HUDEP-2 (cell line): ENCODE measurements at regions not wholly inside any gene's neighbourhood (a gene's known extent, or its start where the extent isn't known, plus 50 kb on each side); places are given as distances from the start of the nearest gene placed in this dataset.
"Not testable (repeated sequence)": the region's sequence is repeated elsewhere in the genome, so short reads cannot be mapped to it uniquely, and the experiment has no call there.

Experiments used
- DNase-seq, 76 experiments: peaks; one replicate each; lab custom pipeline; 2025; ENCODE audit not compliant: unreplicated experiment in 76 of 76; lab: John Stamatoyannopoulos, UW

- no peak for DNase-seq
Measured at GRCh38 chr4:85094735-85095134, 128.2 kb upstream of the WDFY3 start.

GRCh38 chr4:85102606-85103005 is 136.1 kb upstream of the WDFY3 start:
- DNase-seq = no peak

- DNase-seq = no peak
Measured at GRCh38 chr4:85106166-85106565, 139.7 kb upstream of the WDFY3 start.

- no peak for DNase-seq
Measured at GRCh38 chr4:85106805-85107336, 140.4 kb upstream of the WDFY3 start.

DNA sequence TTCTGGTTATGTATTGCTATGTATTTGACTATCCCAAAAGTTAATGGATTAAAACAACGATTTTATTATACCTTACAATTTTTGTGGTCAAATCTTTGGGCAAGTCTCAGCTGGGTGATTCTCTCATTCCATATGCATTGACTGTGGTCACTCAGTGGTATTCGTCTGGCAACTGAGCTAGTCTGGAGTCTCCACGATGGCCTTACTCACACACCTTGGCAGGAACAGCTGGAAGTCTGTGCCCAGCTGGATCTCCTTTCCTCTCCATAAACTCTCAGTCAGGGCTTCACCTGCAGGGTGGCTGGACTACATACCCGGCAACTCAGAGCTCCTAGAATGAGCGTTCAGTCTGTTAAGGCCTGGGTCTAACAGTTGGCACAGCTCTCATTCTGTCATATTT is 141.1 kb upstream of the WDFY3 start:
- no peak for DNase-seq

- DNase-seq = no peak
Measured at GRCh38 chr4:85113706-85114105, 147.2 kb upstream of the WDFY3 start.

DNA sequence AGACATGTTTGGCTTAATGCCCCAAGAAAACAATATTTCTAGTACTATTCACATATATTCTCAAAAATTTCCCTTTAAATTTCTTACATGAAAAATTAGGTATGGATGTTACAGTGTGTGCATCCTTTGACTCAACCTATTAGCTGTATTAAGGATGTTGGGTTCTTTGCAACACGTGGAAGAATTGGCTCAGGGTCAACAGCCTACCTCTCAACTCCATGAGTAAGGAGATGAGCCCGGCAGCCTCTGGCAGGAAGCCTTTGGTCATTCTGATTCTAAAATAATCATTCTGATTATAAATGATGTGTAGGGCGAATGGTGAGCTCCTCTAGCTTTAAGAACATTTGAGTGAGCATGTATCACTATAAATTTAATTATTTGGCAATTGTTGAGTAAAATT is 148.0 kb upstream of the WDFY3 start:
- DNase-seq = no peak

GRCh38 chr4:85116008-85116407 is 149.5 kb upstream of the WDFY3 start:
- no peak for DNase-seq

- no peak for DNase-seq
Measured at GRCh38 chr4:85125688-85126087, 159.2 kb upstream of the WDFY3 start.

GRCh38 chr4:85126991-85127591 is 160.6 kb upstream of the WDFY3 start:
- DNase-seq = no peak

DNA sequence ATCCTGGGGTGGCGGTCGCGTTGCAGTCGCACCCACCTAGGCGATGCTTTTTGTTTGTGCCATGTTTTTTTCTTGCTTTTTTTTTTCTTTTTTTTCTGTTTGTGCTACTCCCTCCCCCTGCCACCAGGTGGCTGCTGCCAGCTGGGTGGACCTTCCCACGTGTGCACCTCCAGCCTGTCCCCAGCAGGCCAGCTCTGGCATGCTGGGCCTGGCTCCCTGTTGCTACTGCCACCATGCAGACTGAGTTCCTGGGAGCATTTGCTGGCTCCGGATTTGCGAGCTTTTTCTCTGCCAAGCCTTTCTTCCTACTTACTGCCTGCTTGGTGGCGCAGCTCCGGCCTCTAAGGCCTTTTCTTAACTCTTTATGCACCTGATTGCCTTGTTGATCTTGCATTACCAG is 161.2 kb upstream of the WDFY3 start:
- DNase-seq = peak in 16 of 76 experiments; percentile 0 to 29 (median 4)

DNA sequence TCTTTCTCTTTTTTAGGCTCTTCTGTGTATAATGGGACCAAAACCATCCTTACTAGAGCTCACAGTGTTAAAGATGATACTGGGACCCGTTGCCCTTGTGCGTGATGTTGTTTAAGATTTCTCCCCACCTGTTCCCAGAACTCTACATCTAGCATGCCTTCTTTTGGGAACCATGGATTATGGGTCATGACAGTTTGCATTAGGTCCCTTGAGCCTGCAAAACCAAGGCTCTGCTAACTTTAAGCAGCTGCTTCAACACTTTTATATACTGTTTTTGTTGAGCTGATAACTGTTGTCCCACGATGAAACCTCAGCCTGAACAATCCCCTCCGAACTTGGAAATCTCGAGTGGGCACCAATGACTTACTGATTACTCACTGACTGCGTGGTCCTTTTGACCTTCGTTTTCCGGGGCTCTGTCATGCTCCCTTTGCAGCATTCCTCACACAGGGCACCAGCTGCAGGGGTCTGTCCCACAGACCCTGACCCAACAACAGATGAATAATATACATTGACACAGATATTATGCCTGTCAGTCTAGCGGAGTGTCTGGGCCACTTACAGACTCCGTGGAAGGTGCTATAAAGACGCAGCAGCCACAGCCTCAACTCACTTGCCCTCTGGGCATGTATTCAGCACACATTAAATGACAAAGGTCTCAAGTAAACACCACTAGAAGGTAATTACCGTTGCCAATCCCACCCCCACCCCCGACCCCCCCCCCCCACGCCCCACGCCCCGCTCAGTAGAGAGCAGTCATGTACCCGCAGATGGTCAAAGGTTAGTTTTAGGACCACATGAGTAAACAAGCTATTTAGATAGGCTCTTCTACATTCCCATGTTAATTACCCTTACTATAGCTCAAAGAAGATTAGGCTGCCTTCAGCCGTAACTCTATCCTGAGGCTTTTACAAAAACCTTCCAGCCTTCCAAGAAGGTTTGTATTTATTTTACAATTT is 162.0 kb upstream of the WDFY3 start:
- no peak for DNase-seq

DNA sequence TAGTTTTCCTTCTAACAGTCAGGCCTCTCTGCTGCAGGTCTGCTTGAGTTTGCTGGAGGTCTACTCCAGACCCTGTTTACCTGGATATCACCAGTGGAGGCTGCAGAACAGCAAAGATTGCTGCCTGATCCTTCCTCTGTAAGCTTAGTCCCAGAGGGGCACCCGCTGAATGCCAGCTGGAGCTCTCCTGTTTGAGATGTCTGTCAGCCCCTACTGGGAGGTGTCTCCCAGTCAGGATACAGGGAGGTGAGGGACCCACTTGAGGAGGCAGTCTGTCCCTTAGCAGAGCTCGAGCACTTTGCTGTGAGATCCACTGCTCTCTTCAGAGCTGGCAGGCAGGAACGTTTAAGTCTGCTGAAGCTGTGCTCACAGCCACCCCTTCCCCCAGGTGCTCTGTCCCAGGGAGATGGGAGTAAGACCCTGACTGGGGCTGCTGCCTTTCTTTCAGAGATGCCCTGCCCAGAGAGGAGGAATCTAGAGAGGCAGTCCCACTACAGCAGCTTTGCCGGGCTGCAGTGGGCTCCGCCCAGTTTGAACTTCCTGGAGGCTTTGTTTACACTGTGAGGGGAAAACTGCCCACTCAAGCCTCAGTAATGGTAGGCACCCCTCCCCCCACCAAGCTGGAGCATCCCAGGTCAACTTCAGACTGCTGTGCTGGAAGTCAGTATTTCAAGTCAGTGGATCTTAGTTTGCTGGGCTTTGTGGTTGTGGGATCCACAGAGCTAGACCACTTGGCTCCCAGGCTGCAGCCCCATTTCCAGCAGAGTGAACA is 163.1 kb upstream of the WDFY3 start:
- not testable (repeated sequence) for DNase-seq

GRCh38 chr4:85132117-85132516 is 165.6 kb upstream of the WDFY3 start:
- DNase-seq = no peak

DNA sequence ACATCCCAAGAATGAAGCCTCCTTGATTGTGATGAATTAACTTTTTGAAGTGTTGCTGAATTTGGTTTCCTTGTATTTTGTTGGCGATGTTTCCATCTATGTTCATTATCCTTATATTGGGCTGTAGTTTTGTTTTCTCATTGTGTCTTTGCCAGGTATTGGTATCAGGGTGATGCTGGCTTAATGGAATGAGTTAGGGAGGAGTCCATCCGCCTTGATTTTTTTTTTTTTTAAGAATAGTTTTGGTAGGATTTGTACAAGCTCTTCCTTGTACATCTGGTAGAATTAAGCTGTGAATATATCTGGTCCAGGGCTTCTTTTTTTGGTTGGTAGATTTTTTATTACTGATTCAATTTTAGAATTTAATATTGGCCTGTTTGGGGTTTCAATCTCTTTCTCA is 166.1 kb upstream of the WDFY3 start:
- no peak for DNase-seq

DNA sequence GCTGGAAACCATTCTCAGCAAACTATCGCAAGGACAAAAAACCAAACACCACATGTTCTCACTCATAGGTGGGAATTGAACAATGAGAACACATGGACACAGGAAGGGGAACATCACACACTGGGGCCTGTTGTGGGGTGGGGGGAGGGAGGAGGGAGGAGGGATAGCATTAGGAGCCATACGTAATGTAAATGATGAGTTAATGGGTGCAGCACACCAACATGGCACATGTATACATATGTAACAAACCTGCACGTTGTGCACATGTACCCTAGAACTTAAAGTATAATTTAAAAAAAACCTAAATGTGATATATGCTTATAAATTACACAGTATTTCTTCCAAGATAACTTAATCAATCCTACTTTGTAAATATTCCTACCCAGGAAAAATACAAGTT is 173.3 kb upstream of the WDFY3 start:
- DNase-seq = not testable (repeated sequence)

DNA sequence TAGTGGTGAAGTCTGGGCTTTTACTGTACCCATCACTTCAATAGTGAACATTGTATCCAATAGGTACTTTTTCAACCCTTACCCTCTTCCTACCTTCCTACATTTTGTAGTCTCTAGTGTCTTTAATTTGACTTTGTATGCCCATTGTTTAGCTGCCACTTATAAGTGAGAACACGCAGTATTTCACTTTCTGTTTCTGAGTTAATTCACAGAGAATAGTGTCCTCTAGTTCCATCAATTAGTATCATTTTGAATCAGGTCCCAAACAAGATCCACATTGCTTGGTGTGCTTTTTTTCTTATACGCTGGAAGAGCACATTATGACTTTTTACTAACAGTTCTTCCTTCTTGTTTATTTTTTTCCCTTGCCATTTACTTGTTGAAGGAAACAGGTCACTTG is 176.0 kb upstream of the WDFY3 start:
- no peak for DNase-seq

- peak in 28 of 76 experiments; percentile 0 to 56 (median 18) for DNase-seq
Measured at GRCh38 chr4:85147481-85148076, 181.1 kb upstream of the WDFY3 start.

- DNase-seq = no peak
Measured at GRCh38 chr4:85149676-85150075, 183.2 kb upstream of the WDFY3 start.

DNA sequence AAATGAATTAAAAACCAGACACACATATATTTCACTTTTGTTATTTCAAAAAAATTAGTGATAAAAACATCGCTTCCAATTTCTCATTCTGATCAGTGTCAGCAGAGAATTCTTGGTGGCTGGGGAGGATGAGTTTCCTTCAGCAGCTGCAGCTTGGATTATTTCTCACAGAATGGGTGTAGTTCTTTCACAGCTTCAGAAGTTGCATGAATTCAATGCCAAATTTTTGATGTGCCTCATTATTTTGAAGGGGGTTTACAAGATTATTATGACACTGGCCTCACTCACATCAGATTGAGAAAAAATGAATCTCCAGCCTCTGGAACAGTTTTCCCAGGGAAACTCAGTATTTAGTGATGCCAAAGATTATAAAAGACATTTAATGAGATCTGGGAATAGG is 184.9 kb upstream of the WDFY3 start:
- no peak for DNase-seq

DNA sequence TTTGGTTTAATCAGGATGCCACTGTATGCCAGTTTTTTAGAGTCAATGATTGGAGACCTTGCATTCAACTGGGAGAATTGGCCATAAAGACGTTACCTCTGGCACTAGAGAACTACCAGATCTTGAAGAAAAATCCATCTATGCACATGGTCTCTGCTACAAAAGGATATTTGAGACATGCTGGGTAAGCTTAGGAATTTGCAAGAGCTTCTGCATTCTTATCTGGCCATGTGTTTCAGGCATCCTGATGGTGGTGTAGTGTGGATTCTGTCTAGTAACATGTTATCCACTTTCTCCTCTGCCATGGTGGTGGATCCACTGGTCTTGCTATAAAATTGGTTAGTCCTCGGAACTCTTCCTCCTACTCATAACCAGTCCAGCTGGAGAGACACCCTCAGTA is 185.3 kb upstream of the WDFY3 start:
- no peak for DNase-seq
